ENCODE measurements at regions not wholly inside any gene's neighbourhood (a gene's known extent, or its start where the extent isn't known, plus 50 kb on each side); places are given as distances from the start of the nearest gene placed in this dataset.

GRCh38 chr19:31717269-31717923 is 368.2 kb upstream of the TSHZ3 start:
- no peak for DNase-seq

- no peak for DNase-seq
Observed at GRCh38 chr19:31718032-31718431, 368.8 kb upstream of the TSHZ3 start.

GRCh38 chr19:31718898-31719297 is 369.7 kb upstream of the TSHZ3 start:
- DNase-seq = no peak

- no peak for DNase-seq
Observed at GRCh38 chr19:31723101-31723500, 373.9 kb upstream of the TSHZ3 start.

GRCh38 chr19:31725051-31725450 is 375.8 kb upstream of the TSHZ3 start:
- no peak for DNase-seq

GRCh38 chr19:31727536-31727935 is 378.3 kb upstream of the TSHZ3 start:
- DNase-seq = no peak

- no peak for DNase-seq
Observed at GRCh38 chr19:31730270-31730669, 381.0 kb upstream of the TSHZ3 start.

GRCh38 chr19:31733591-31733990 is 384.4 kb upstream of the TSHZ3 start:
- DNase-seq = no peak

GRCh38 chr19:31742249-31742648 is 393.0 kb upstream of the TSHZ3 start:
- DNase-seq = no peak

GRCh38 chr19:31745731-31746130 is 396.5 kb upstream of the TSHZ3 start:
- no peak for DNase-seq

- no peak for DNase-seq
Observed at GRCh38 chr19:31749231-31749630, 400.0 kb upstream of the TSHZ3 start.

- no peak for DNase-seq
Observed at GRCh38 chr19:31759359-31759758, 410.1 kb upstream of the TSHZ3 start.

- no peak for DNase-seq
Observed at GRCh38 chr19:31761281-31761913, 412.2 kb upstream of the TSHZ3 start.

- DNase-seq = no peak
Observed at GRCh38 chr19:31770223-31770622, 421.0 kb upstream of the TSHZ3 start.

GRCh38 chr19:31772915-31773314 is 423.7 kb upstream of the TSHZ3 start:
- DNase-seq = no peak

GRCh38 chr19:31781542-31781941 is 432.3 kb upstream of the TSHZ3 start:
- DNase-seq = no peak

- DNase-seq = no peak
Observed at GRCh38 chr19:31783592-31783991, 434.4 kb upstream of the TSHZ3 start.

GRCh38 chr19:31784671-31785101 is 435.4 kb upstream of the TSHZ3 start:
- DNase-seq = no peak

GRCh38 chr19:31801611-31802010 is 452.4 kb upstream of the TSHZ3 start:
- no peak for DNase-seq

GRCh38 chr19:31803835-31804446 is 454.7 kb upstream of the TSHZ3 start:
- no peak for DNase-seq

GRCh38 chr19:31804668-31805067 is 455.4 kb upstream of the TSHZ3 start:
- DNase-seq = no peak

GRCh38 chr19:31810536-31811109 is 461.4 kb upstream of the TSHZ3 start:
- no peak for DNase-seq

GRCh38 chr19:31817971-31818797 is 468.9 kb upstream of the TSHZ3 start:
- DNase-seq = no peak
